OCI-LY7 (cell line): ENCODE measurements at regions not wholly inside any gene's neighbourhood (a gene's known extent, or its start where the extent isn't known, plus 50 kb on each side); places are given as distances from the start of the nearest gene placed in this dataset.
"Not testable (repeated sequence)": the region's sequence is repeated elsewhere in the genome, so short reads cannot be mapped to it uniquely, and the experiment has no call there.

Experiments used
- BruUV-seq: library from RNA; stranded (reverse); fragments of 400-500 nt; replicated peaks from 2 replicates; lab custom pipeline; 2021; lab: Mats Ljungman, UMichigan
- CTCF ChIA-PET: fragments of 300-600 bp; sonication (Branson Sonifier 250); formaldehyde crosslinking; loops from one replicate; lab custom pipeline; 2022; ENCODE audit warnings: antibody characterized with exemption; ENCODE audit not compliant: unreplicated experiment; lab: Charles Lee
- POLR2A ChIA-PET: fragments of 300-600 bp; sonication (Branson Sonifier 250); formaldehyde crosslinking; loops from one replicate; lab custom pipeline; 2022; ENCODE audit warnings: antibody characterized with exemption; lab: Charles Lee
- DNase-seq: peaks from one replicate; pipeline ENCODE4 v3.0.0-alpha.2; 2015; ENCODE audit warnings: low spot score
- H2AFZ ChIP-seq: fragments of 200-600 bp; sonication (generic), shearing (Covaris generic); 2 replicates; pipeline ENCODE4 v1.6.1; 2014; ENCODE audit warnings: mild to moderate bottlenecking, antibody characterized with exemption, low read length, moderate library complexity
- H3K27ac ChIP-seq: fragments of 200-600 bp; sonication (generic); 2 replicates; pipeline ENCODE4 v1.5.1; 2014; ENCODE audit warnings: mixed run types, low read depth, mild to moderate bottlenecking, moderate library complexity, low read length, inconsistent platforms; ENCODE audit not compliant: poor library complexity, severe bottlenecking
- H3K36me3 ChIP-seq: fragments of 200-600 bp; sonication (generic); 2 replicates; pipeline ENCODE4 v1.6.1; 2014; ENCODE audit warnings: mild to moderate bottlenecking, antibody characterized with exemption, low read length, moderate library complexity, mixed read lengths; ENCODE audit not compliant: insufficient read depth
- H3K4me1 ChIP-seq: fragments of 200-600 bp; sonication (generic); 2 replicates; pipeline ENCODE4 v1.5.1; 2014; ENCODE audit warnings: mild to moderate bottlenecking, low read length; ENCODE audit not compliant: insufficient read depth, poor library complexity, severe bottlenecking
- H3K4me2 ChIP-seq: fragments of 200-600 bp; sonication (generic); 2 replicates; pipeline ENCODE4 v1.6.1; 2014; ENCODE audit warnings: mild to moderate bottlenecking, low read length
- H3K4me3 ChIP-seq: fragments of 200-600 bp; sonication (generic); 2 replicates; pipeline ENCODE4 v1.5.1; 2014; ENCODE audit warnings: mild to moderate bottlenecking, low read depth, low read length; ENCODE audit not compliant: poor library complexity, severe bottlenecking
- H3K79me2 ChIP-seq: fragments of 200-600 bp; sonication (generic); 2 replicates; pipeline ENCODE4 v1.6.1; 2016; ENCODE audit warnings: low read depth, mild to moderate bottlenecking, low read length, moderate library complexity, mixed read lengths; ENCODE audit not compliant: insufficient read depth
- H3K9me2 ChIP-seq: fragments of 200-600 bp; sonication (generic); 2 replicates; pipeline ENCODE4 v1.6.1; 2016; ENCODE audit warnings: mild to moderate bottlenecking, low read length, mixed read lengths; ENCODE audit not compliant: insufficient read depth
- H3K9me3 ChIP-seq: fragments of 200-600 bp; sonication (generic); 2 replicates; pipeline ENCODE4 v1.6.1; 2014; ENCODE audit warnings: mild to moderate bottlenecking, mixed run types, low read length, mixed read lengths
- H4K20me1 ChIP-seq: fragments of 200-600 bp; sonication (generic); 2 replicates; pipeline ENCODE4 v1.6.1; 2014; ENCODE audit warnings: mild to moderate bottlenecking, antibody characterized with exemption, low read length, moderate library complexity, mixed read lengths; ENCODE audit not compliant: insufficient read depth
- CTCF ChIP-seq: fragments of 200-600 bp; sonication (generic); conservative IDR thresholded peaks from 2 replicates; pipeline ENCODE4 v1.5.1; 2014; ENCODE audit warnings: mild to moderate bottlenecking, antibody characterized with exemption, low read length, moderate library complexity, mixed read lengths
- EZH2phosphoT487 ChIP-seq: fragments of 200-600 bp; sonication (generic); IDR thresholded peaks from 2 replicates; pipeline ENCODE4 v1.6.1; 2018; ENCODE audit warnings: low read depth, borderline replicate concordance, mild to moderate bottlenecking, mixed run types, antibody characterized with exemption, low read length, moderate library complexity, mixed read lengths
- intact Hi-C: fragments of 100-400 bp; cut with micrococcal nuclease; formaldehyde crosslinking; loops from one replicate; pipeline ENCODE4 v1.10.0; 2022; ENCODE audit not compliant: unreplicated experiment

DNA sequence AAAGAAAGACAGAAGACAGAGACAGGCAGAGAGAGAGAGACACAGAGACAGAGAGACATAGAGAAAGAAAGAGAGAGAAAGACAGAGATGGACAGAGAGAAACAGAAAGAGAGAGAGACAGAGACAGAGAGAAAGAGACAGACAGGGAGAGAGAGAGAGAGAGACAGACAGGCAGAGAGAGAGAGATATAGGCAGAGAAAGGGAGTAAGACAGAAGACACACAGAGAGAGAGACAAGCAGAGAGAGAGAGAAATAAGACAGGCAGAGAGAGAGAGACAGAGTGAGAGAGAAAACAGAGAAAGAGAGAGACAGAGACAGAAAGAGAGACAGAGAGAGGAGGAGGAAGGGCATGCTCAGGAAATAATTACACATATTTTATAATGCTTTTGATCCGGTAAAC is 758.3 kb upstream of the DEFB115 start:
- no peaks in the 10 kb centered on the region for H3K9me3 ChIP-seq
- H3K36me3 ChIP-seq: no peaks in the 10 kb centered on the region
- no peak overlapping the region for H3K4me2 ChIP-seq
- no peaks in the 10 kb centered on the region for H3K4me1 ChIP-seq
- TF ChIP-seq EZH2phosphoT487 (no peak), CTCF (no peak)
- no peak overlapping the region for H3K27ac ChIP-seq
- ChIA-PET CTCF (no interaction called here), POLR2A (no interaction called here)
- BruUV-seq: no TSS peak
- H3K79me2 ChIP-seq: no peaks in the 10 kb centered on the region
- no peak for DNase-seq
- H4K20me1 ChIP-seq: no peaks in the 10 kb centered on the region
- no peak overlapping the region for H2AFZ ChIP-seq
- no peaks in the 10 kb centered on the region for H3K9me2 ChIP-seq
- intact Hi-C loops: no loop called here
- no peak overlapping the region for H3K4me3 ChIP-seq

- H3K9me3 ChIP-seq, intact Hi-C loops, H2AFZ ChIP-seq, H3K27ac ChIP-seq, CTCF ChIA-PET, H3K4me3 ChIP-seq, POLR2A ChIA-PET, H3K4me1 ChIP-seq, DNase-seq, BruUV-seq, H3K4me2 ChIP-seq, H4K20me1 ChIP-seq, H3K36me3 ChIP-seq, H3K79me2 ChIP-seq, H3K9me2 ChIP-seq: not testable (repeated sequence)
Measured at GRCh38 chr20:30499716-30500446, 757.6 kb upstream of the DEFB115 start.

GRCh38 chr20:30500447-30500820 is 757.0 kb upstream of the DEFB115 start:
- intact Hi-C loops, H3K4me3 ChIP-seq, H2AFZ ChIP-seq, H3K9me2 ChIP-seq, H3K79me2 ChIP-seq, CTCF ChIA-PET, H3K4me1 ChIP-seq, BruUV-seq, DNase-seq, H3K9me3 ChIP-seq, H3K4me2 ChIP-seq, H3K36me3 ChIP-seq, POLR2A ChIA-PET, H3K27ac ChIP-seq, H4K20me1 ChIP-seq: not testable (repeated sequence)
